HUES48 (cell line): ENCODE measurements at regions not wholly inside any gene's neighbourhood (a gene's known extent, or its start where the extent isn't known, plus 50 kb on each side); places are given as distances from the start of the nearest gene placed in this dataset.

Experiments
- H3K27ac ChIP-seq: one replicate; pipeline ENCODE4 v1.7.0; 2013; ENCODE audit warnings: low read depth, low read length, inconsistent platforms
- H3K27me3 ChIP-seq: 2 replicates; pipeline ENCODE4 v1.6.1; 2013; ENCODE audit warnings: mild to moderate bottlenecking, low read length; ENCODE audit not compliant: control insufficient read depth, insufficient read depth
- H3K36me3 ChIP-seq: 2 replicates; pipeline ENCODE4 v1.6.1; 2013; ENCODE audit warnings: low read length; ENCODE audit not compliant: control insufficient read depth, insufficient read depth
- H3K4me1 ChIP-seq: 2 replicates; pipeline ENCODE4 v1.6.1; 2013; ENCODE audit warnings: mild to moderate bottlenecking, low read length; ENCODE audit not compliant: control insufficient read depth, insufficient read depth
- H3K4me3 ChIP-seq: 2 replicates; pipeline ENCODE4 v1.5.1; 2013; ENCODE audit warnings: mild to moderate bottlenecking, low read depth, low read length
- H3K9ac ChIP-seq: 2 replicates; pipeline ENCODE4 v1.6.1; 2013; ENCODE audit warnings: mild to moderate bottlenecking, low read depth, low read length, moderate library complexity
- H3K9me3 ChIP-seq: 2 replicates; pipeline ENCODE4 v1.6.1; 2013; ENCODE audit warnings: low read length; ENCODE audit not compliant: control insufficient read depth, insufficient read depth

DNA sequence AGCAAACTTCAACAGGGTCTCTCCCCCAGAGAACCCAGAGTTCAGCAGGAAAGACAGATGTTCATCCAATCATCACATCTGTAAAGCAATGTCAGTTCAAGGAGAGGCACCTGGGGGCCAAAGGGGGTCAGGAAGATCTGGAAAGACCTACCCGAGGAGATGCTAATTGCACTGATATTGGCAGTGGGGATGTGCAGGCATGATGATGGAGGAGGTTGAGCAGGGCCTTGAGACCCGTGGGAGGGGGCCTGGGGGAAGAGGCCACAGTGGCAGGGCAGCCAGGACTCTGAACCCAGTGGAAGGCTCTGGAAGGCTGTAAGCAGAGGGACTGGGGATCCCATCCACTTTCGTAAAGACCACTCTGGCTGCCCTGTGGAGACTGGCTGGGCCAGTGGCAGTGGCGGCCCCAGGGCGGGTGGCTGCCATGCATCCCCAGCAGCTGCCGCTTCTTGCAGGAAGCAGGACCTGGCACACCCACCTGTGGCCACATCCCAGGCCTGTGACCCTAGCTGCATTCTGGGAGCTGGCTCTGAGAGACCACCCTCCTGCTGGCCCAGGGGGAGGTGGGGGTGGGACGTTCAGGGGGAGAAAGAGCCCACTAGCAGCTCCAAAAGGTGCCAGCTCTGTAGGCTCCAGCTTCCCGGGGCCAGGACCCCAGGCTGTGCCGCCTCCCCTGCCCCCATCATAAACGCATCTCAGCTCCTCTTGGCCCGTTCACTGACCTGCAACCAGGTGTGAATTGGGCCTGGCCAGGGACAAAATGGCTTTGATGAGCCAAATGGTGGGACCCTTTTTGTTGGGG lies 59.9 kb upstream of the FGF3 start:
- Histone ChIP-seq H3K27me3 (no peaks in the 10 kb centered on the region), H3K27ac (no peak overlapping the region), H3K4me1 (no peaks in the 10 kb centered on the region), H3K4me3 (no peak overlapping the region), H3K36me3 (no peaks in the 10 kb centered on the region), H3K9ac (no peak overlapping the region), H3K9me3 (no peaks in the 10 kb centered on the region)

DNA sequence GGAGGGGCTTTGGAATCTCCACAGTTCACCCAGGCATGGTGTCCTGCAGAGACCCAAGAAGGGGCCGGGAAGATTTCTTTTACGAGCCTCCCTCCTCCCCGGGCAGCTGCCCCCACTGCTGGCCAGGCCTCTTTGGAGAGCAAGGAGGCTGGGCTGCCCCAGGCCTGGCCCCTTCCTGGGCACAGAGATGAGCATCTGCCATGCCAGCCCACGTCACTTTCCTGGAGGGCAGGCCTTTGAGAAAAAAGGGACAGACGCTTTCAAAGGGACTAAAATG lies 60.5 kb upstream of the FGF3 start:
- no peaks in the 10 kb centered on the region for H3K4me1 ChIP-seq
- H3K36me3 ChIP-seq, result no peaks in the 10 kb centered on the region
- no peak overlapping the region for H3K9ac ChIP-seq
- H3K27ac ChIP-seq, result no peak overlapping the region
- H3K27me3 ChIP-seq, result no peaks in the 10 kb centered on the region
- H3K9me3 ChIP-seq, result no peaks in the 10 kb centered on the region
- no peak overlapping the region for H3K4me3 ChIP-seq

DNA sequence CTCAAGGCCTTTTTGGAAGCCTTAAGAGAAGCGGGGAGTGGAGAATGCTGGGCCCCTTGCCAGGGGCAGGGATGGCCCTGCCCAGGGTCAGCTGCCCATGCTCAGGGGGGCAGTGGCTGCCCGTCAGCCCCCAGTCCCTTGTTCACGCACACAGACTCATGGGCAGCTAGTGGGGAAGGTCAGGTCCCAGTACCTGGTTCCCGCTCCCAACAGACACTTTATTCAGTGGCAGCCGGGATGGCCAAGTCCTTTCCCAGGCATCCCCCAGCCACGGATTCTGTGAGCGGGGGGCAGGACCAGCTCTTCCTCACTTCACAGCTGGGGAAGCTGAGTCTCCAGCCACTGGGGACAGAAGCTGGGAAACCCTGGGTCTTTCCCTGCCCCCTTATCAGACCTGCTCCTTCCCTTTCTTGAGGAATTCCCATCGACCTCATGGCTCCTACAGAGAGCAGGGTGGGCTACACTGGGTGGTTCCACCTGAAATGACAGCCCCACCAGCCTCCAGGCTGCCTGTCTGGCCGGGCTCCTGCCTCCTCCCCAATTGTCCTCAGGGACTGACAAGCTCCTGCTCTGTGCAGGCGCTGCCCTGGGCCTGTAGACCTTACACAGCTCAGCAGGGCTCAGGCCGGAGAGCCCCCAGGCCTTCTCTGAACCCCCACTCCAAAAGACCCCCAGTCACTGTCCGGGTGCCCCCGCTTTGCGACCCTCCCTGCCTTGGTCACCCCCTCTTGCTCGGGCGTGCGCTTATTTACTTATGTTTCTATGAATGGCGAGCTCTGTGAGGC lies 61.0 kb upstream of the FGF3 start:
- Histone ChIP-seq H3K36me3 (no peaks in the 10 kb centered on the region), H3K4me3 (no peak overlapping the region), H3K9me3 (no peaks in the 10 kb centered on the region), H3K27ac (no peak overlapping the region), H3K4me1 (no peaks in the 10 kb centered on the region), H3K9ac (no peak overlapping the region), H3K27me3 (no peaks in the 10 kb centered on the region)

DNA sequence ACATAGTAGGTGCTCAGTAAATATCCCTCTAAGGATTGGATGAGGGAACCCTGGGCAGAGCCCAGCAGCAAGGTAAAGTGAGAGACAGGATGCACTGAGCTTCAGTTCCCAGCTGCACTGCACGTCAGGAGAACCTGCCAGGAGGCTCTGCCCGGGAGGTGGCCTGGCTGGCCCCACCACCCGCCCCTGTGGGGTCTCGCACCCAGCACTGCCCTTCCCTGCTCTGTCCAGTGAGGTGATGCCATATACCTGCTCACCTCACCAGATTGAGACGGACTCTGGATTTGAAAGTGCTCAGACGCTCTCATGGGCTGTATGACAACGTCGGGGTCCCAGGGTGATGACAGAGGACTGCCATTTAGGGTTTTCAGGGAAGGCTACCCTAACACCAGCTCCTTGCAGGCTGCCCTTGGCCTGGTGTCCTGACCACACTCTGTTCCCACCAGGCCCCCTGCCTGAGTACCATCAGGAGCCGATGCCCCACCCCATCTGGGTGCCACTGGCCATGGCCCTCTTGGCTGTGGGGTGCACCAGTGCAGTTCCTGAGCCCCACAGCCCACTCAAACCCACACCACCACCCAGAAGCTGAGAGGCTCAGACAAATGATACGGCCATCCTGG lies 61.7 kb upstream of the FGF3 start:
- no peaks in the 10 kb centered on the region for H3K4me1 ChIP-seq
- H3K4me3 ChIP-seq, result no peak overlapping the region

DNA sequence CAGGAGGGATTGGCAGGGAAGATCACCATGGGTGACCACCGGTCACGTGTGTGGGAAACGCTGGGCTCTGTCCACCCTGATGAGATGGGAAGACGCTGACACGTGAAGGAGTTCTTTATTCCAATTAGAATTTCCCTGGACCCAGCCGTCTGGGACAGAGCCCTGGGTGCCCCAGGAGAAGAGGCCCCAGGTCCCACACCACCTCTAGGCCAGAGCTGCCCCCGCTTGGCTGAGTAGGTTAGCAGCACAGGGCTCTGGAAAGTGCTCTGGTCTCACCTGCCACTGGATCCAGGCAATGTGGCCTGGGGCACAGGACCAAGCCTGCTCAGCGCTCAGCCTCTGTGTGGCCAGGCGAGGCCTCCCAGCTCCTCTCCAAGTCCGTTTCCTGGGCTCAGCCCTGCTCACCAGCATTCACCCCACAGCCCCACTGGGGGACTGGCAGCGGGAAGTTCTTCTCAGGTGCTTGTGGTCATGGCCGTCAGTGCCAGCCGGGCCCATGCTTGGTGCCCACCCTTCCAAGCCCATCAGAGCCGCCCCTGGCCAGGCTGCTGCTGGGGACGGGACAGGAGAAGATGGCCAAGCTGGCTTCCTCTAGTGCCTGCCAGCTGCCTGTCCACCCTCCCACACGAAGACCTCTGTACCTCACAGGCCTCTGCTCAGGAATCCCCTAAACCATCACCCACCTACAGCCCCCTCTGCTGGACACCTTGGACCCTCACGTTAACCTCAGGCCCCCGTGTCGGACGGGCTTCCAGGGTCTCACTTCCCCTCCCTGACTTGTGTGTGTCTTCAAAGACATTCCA lies 62.5 kb upstream of the FGF3 start:
- no peak overlapping the region for H3K4me3 ChIP-seq
- H3K27me3 ChIP-seq, result no peaks in the 10 kb centered on the region
- H3K36me3 ChIP-seq, result no peaks in the 10 kb centered on the region
- H3K27ac ChIP-seq, result no peak overlapping the region
- H3K9me3 ChIP-seq, result no peaks in the 10 kb centered on the region
- H3K4me1 ChIP-seq, result no peaks in the 10 kb centered on the region
- no peak overlapping the region for H3K9ac ChIP-seq

More for the DNA sequence above, 61.7 kb upstream of the FGF3 start:
- H3K36me3 ChIP-seq, result no peaks in the 10 kb centered on the region
- H3K27me3 ChIP-seq, result no peaks in the 10 kb centered on the region
- no peak overlapping the region for H3K9ac ChIP-seq
- no peaks in the 10 kb centered on the region for H3K9me3 ChIP-seq
- H3K27ac ChIP-seq, result no peak overlapping the region

DNA sequence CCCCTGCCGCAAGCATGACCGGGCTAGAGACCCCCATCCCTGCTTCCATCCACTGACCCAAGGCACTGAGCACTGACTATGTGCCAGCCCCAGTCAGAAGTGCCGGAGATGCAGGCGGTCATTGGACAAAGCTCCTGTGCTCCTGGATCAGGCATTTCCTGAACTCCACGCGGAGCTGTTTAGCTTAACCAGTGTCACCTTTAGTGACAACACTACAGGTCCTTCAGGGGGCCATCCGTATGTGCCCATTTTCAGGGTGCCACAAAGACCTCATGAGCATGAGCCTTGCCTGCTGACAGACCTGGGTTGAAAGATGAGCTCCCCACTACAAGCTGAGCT lies 63.0 kb upstream of the FGF3 start:
- Histone ChIP-seq H3K36me3 (no peaks in the 10 kb centered on the region), H3K4me3 (no peak overlapping the region), H3K27ac (no peak overlapping the region), H3K9ac (no peak overlapping the region), H3K9me3 (no peaks in the 10 kb centered on the region), H3K27me3 (no peaks in the 10 kb centered on the region), H3K4me1 (no peaks in the 10 kb centered on the region)

DNA sequence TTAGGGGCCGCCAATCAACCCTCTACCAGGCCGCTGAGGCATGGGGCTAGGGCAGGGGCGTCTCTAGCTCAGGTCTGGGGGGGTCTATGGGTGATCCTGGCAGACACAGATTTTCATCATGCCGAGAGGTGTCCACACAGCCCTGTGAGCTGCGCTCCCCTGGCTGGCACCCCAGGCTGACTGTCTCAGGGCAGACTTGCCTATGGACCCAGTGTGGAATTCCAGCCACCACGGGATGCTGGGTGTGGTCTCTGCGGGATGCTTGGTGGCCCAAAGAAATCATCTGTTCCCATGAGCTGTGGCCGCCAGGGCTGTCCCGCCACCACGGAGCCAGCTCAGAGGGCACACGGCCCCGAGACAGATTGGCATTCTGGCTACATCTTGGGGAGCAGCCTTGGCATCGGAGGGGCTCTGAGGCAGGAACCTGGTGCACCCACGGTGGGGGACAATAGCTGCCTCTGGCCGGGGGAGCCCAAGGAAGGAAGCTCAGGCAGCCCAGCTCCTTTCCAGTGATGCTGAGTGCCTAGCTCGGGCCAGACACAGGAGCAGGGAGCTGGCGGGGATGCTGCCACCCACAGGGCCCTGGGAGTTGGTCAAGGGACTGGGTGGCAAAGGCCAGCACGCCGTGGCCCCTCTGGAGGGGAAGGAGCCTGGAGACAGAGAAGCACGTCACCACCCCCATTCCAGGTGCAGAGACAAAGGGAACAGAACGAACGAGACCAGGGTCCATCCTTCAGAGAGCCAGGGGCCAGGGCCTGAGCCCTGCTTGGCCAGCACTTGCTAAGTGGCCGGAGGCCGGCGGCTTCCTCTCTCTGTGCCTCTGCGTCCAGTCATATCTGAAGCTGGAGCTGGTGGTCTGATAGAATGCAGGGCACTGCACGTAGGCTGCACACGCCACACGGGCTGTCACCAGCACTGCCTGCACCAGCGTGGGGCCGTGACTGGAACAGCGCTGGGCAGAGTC lies 64.4 kb upstream of the FGF3 start:
- Histone ChIP-seq H3K9ac (no peak overlapping the region), H3K36me3 (no peaks in the 10 kb centered on the region), H3K4me3 (no peak overlapping the region), H3K27me3 (no peaks in the 10 kb centered on the region), H3K27ac (no peak overlapping the region), H3K9me3 (no peaks in the 10 kb centered on the region), H3K4me1 (no peaks in the 10 kb centered on the region)

DNA sequence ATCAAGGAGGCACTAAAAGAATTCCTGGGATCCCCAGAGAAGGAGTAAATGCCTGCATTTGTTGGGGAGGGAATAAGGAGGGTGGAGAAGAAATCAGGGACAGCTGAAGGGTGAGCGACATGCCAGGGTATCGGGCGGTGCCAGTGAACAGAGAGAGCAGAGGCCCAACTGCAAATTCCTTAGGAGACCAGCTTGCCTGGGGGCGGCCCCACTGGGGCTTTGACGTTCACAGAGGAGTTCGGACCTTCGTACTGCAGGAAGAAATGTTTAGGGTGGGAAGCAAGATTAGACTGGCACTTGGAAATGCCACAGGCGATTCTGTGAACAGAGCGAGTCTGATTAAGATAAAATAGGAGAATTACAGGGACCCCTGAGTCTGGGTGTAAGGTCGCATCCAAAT lies 65.1 kb upstream of the FGF3 start:
- peaks cover 6% of the 10 kb centered on the region for H3K4me1 ChIP-seq
- H3K27me3 ChIP-seq, result peaks cover under 1% of the 10 kb centered on the region; the same call in 1 of the 2 replicates
- no peak overlapping the region for H3K4me3 ChIP-seq
- H3K9me3 ChIP-seq, result no peaks in the 10 kb centered on the region
- no peaks in the 10 kb centered on the region for H3K36me3 ChIP-seq
- no peak overlapping the region for H3K27ac ChIP-seq
- no peak overlapping the region for H3K9ac ChIP-seq

DNA sequence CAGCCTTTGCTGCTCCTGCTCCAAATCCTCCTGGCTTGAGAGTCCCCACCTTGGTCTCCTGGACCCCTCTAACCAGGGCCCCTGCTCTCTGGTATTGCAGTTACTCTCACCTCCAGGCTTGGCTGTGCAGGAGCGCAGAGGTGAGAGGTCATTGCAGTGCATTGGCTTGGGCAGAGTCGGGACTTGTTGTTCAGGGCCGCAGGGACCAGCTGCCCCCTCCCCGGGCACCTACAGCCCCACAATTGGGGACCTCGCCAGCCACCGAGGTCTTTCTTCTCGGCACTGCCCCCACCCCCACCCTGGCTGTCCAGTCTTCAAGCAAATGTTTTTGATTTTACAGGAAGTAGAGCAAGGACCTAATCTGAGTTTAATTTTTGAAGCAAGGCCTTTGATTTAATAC lies 65.5 kb upstream of the FGF3 start:
- H3K27ac ChIP-seq, result no peak overlapping the region
- no peak overlapping the region for H3K4me3 ChIP-seq
- H3K9me3 ChIP-seq, result no peaks in the 10 kb centered on the region
- H3K27me3 ChIP-seq, result peaks cover 3% of the 10 kb centered on the region; the same call in 1 of the 2 replicates
- H3K36me3 ChIP-seq, result no peaks in the 10 kb centered on the region
- H3K9ac ChIP-seq, result no peak overlapping the region
- peaks cover 9% of the 10 kb centered on the region for H3K4me1 ChIP-seq

DNA sequence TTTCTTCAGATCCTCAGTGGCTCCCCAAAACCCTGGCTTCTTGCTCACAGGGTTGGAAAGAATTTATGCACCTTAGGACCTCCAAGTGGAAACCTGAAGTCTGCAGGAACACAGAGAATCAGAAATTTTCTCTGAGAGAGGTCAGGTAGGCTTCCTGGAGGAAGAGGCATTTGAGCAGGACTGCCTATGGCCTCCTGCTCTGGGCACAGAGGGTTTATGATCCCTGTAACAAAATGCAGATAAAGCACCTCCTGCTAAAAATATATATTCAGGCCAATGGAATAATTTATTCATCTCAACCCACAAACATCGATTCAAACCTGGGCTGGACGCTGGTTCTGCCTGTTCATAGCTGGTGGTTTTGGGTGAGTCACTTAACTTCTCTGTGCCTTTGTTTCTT lies 68.1 kb upstream of the FGF3 start:
- Histone ChIP-seq H3K27ac (no peak overlapping the region), H3K27me3 (peaks cover 23% of the 10 kb centered on the region), H3K4me1 (peaks cover 16% of the 10 kb centered on the region), H3K9me3 (no peaks in the 10 kb centered on the region), H3K9ac (no peak overlapping the region), H3K4me3 (no peak overlapping the region), H3K36me3 (no peaks in the 10 kb centered on the region)
